DOHH2 (cell line): ENCODE measurements at regions not wholly inside any gene's neighbourhood (a gene's known extent, or its start where the extent isn't known, plus 50 kb on each side); places are given as distances from the start of the nearest gene placed in this dataset.

Experiments
- H3F3A ChIP-seq: fragments of 200-600 bp; sonication (generic), shearing (Covaris generic); 2 replicates; pipeline ENCODE4 v1.6.0; 2016; ENCODE audit warnings: antibody characterized with exemption, mild to moderate bottlenecking; ENCODE audit not compliant: control insufficient read depth, insufficient read depth
- H3K27ac ChIP-seq: fragments of 200-600 bp; sonication (generic); 2 replicates; pipeline ENCODE4 v1.5.1; 2014; ENCODE audit warnings: low read depth, mild to moderate bottlenecking, low read length, moderate library complexity
- H3K27me3 ChIP-seq: fragments of 200-600 bp; sonication (generic); 2 replicates; pipeline ENCODE4 v1.6.1; 2014; ENCODE audit warnings: mild to moderate bottlenecking, low read length, mixed read lengths; ENCODE audit not compliant: control insufficient read depth
- H3K36me3 ChIP-seq: fragments of 200-600 bp; sonication (generic); 2 replicates; pipeline ENCODE4 v1.6.1; 2014; ENCODE audit warnings: mild to moderate bottlenecking, low read length, moderate library complexity, mixed read lengths; ENCODE audit not compliant: control insufficient read depth
- H3K4me1 ChIP-seq: fragments of 200-600 bp; sonication (generic); 2 replicates; pipeline ENCODE4 v1.6.1; 2014; ENCODE audit warnings: mild to moderate bottlenecking, low read length, mixed read lengths; ENCODE audit not compliant: control insufficient read depth
- H3K4me2 ChIP-seq: fragments of 200-600 bp; sonication (generic); 2 replicates; pipeline ENCODE4 v1.6.0; 2014; ENCODE audit warnings: mild to moderate bottlenecking, low read length, moderate library complexity
- H3K4me3 ChIP-seq: fragments of 200-600 bp; sonication (generic); 2 replicates; pipeline ENCODE4 v1.5.1; 2014; ENCODE audit warnings: mild to moderate bottlenecking, low read length, mixed read lengths
- H3K79me2 ChIP-seq: fragments of 200-600 bp; sonication (generic); 2 replicates; pipeline ENCODE4 v1.6.1; 2014; ENCODE audit warnings: mild to moderate bottlenecking, low read length, mixed read lengths; ENCODE audit not compliant: control insufficient read depth
- H3K9me2 ChIP-seq: fragments of 200-600 bp; sonication (generic); replicated peaks from 2 replicates; pipeline ENCODE4 v1.6.1; 2014; ENCODE audit warnings: mild to moderate bottlenecking, low read length, mixed read lengths; ENCODE audit not compliant: control insufficient read depth
- H3K9me3 ChIP-seq: fragments of 200-600 bp; sonication (generic); 2 replicates; pipeline ENCODE4 v1.6.1; 2014; ENCODE audit warnings: antibody characterized with exemption, low read length, mixed read lengths; ENCODE audit not compliant: control insufficient read depth, insufficient read depth
- H4K20me1 ChIP-seq: fragments of 200-600 bp; sonication (generic); 2 replicates; pipeline ENCODE4 v1.6.0; 2014; ENCODE audit warnings: low read depth, mild to moderate bottlenecking, antibody characterized with exemption, low read length, moderate library complexity; ENCODE audit not compliant: control insufficient read depth, insufficient read depth
- CTCF ChIP-seq: fragments of 200-600 bp; sonication (generic); IDR thresholded peaks from one replicate; pipeline ENCODE4 v1.5.1; 2014; ENCODE audit warnings: antibody characterized with exemption, mild to moderate bottlenecking, low read depth, low read length; ENCODE audit not compliant: poor library complexity, severe bottlenecking
- EZH2phosphoT487 ChIP-seq: fragments of 200-600 bp; sonication (generic); IDR thresholded peaks from 2 replicates; pipeline ENCODE4 v1.6.1; 2017; ENCODE audit warnings: borderline replicate concordance, mild to moderate bottlenecking, antibody characterized with exemption, low read length, moderate library complexity, mixed read lengths

DNA sequence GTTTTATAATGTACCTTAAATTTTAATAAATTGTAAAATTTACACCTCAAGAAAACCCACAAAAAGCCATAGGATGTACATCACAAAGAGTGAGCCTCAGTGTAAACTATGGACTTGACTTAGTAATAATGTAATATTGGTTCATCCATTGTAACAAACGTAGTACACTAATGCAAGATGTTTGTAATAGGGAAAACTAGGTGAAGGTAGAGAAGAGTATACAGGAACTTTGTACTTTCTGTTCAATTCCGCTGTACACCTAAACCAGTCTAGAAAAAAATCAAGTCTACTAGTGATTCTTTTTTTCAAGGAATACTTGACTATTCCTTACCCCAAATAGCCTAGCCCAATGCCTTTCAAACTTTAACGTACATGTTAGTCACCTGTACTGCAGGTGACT, 222.3 kb upstream of the FGGY start:
- no peaks in the 10 kb centered on the region for H3K9me2 ChIP-seq
- no peaks in the 10 kb centered on the region for H3F3A ChIP-seq
- TF ChIP-seq CTCF, result no peak
- no peak for TF ChIP-seq EZH2phosphoT487
- H3K4me1 ChIP-seq, result peaks cover 3% of the 10 kb centered on the region
- no peaks in the 10 kb centered on the region for H3K79me2 ChIP-seq
- no peaks in the 10 kb centered on the region for H4K20me1 ChIP-seq
- no peak overlapping the region for H3K27ac ChIP-seq
- no peaks in the 10 kb centered on the region for H3K9me3 ChIP-seq
- no peak overlapping the region for H3K4me3 ChIP-seq
- peaks cover 8% of the 10 kb centered on the region; the same call in 1 of the 2 replicates for H3K27me3 ChIP-seq
- no peak overlapping the region for H3K4me2 ChIP-seq
- H3K36me3 ChIP-seq, result no peaks in the 10 kb centered on the region

DNA sequence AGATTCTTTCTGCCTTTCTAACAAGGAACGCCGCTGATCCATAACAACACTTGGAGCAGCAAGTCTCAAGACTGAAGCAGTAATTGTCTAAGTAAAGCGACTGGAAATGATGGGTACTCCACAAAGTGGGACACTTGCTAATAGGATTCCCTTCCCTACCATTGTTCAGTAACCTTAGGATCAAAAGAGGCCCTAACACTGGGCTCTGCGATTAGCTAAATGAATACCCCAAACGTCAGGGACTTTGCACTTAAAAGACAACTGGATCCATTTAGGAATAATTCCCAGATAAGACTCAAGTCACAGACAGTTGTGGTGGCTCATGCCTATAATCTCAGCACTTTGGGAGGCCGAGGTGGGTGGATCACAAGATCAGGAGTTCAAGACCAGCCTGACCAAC, 221.9 kb upstream of the FGGY start:
- Histone ChIP-seq H3K4me2 (no peak overlapping the region), H3K9me2 (no peaks in the 10 kb centered on the region), H3K9me3 (no peaks in the 10 kb centered on the region), H3K79me2 (no peaks in the 10 kb centered on the region), H3K27me3 (peaks cover 8% of the 10 kb centered on the region; the same call in 1 of the 2 replicates), H3K4me3 (no peak overlapping the region), H3F3A (no peaks in the 10 kb centered on the region), H4K20me1 (no peaks in the 10 kb centered on the region), H3K27ac (no peak overlapping the region), H3K36me3 (no peaks in the 10 kb centered on the region), H3K4me1 (peaks cover 3% of the 10 kb centered on the region)
- no peak for TF ChIP-seq EZH2phosphoT487
- TF ChIP-seq CTCF, result no peak

GRCh38 chr1:59076612-59077011, 220.3 kb upstream of the FGGY start:
- no peaks in the 10 kb centered on the region for H3K9me3 ChIP-seq
- TF ChIP-seq CTCF (no peak), EZH2phosphoT487 (no peak)
- H3K4me1 ChIP-seq, result peaks cover 3% of the 10 kb centered on the region
- H3K4me2 ChIP-seq, result no peak overlapping the region
- H3K36me3 ChIP-seq, result no peaks in the 10 kb centered on the region
- no peak overlapping the region for H3K27ac ChIP-seq
- no peaks in the 10 kb centered on the region for H3K79me2 ChIP-seq
- peaks cover 10% of the 10 kb centered on the region; the same call in 1 of the 2 replicates for H3K27me3 ChIP-seq
- no peaks in the 10 kb centered on the region for H3K9me2 ChIP-seq
- H3F3A ChIP-seq, result no peaks in the 10 kb centered on the region
- H4K20me1 ChIP-seq, result no peaks in the 10 kb centered on the region
- H3K4me3 ChIP-seq, result no peak overlapping the region
